ENCODE measurements at regions not wholly inside any gene's neighbourhood (a gene's known extent, or its start where the extent isn't known, plus 50 kb on each side); places are given as distances from the start of the nearest gene placed in this dataset.

- Histone ChIP-seq H2BK20ac (ENCODE audit: low read depth, low read length) (no peak overlapping the region), H3K9me3 (ENCODE audit: control insufficient read depth, insufficient read depth, low read length) (no peaks in the 10 kb centered on the region), H3K4me3 (ENCODE audit: insufficient read depth, low read depth, low read length) (no peak overlapping the region), H2AK5ac (ENCODE audit: low read depth, low read length) (peak overlapping the region; percentile 33; the same call in 1 of the 2 replicates), H4K8ac (ENCODE audit: low read depth in 2 of 2, low read length in 2 of 2) (no peak overlapping the region), H3K27me3 (ENCODE audit: control insufficient read depth, insufficient read depth, low read length) (peaks cover 2% of the 10 kb centered on the region; the same call in 1 of the 2 replicates), H2BK5ac (ENCODE audit: low read depth, low read length, poor library complexity, severe bottlenecking) (no peak overlapping the region), H3K23ac (ENCODE audit: low read depth, low read length) (no peak overlapping the region), H2AK9ac (replicated peaks; ENCODE audit: low read depth, low read length, poor library complexity) (no peak overlapping the region), H3K14ac (replicated peaks; ENCODE audit: low read depth, low read length) (no peak overlapping the region), H4K91ac (ENCODE audit: insufficient read depth, low read depth, low read length) (no peak overlapping the region), H3K4ac (ENCODE audit: low read depth, low read length) (peak overlapping the region; percentile 9; the same call in 1 of the 2 replicates), H3K27ac (ENCODE audit: insufficient read depth, low read length) (no peak overlapping the region), H2BK120ac (ENCODE audit: low read depth, low read length) (no peak overlapping the region), H2AFZ (replicated peaks; ENCODE audit: low read length, poor library complexity) (no peak overlapping the region), H3K18ac (ENCODE audit: low read depth, low read length) (no peak overlapping the region), H4K20me1 (ENCODE audit: insufficient read depth, low read length) (no peaks in the 10 kb centered on the region), H4K5ac (ENCODE audit: low read depth, low read length) (no peak overlapping the region), H3K4me1 (ENCODE audit: control insufficient read depth, insufficient read depth, low read length) (peaks cover 3% of the 10 kb centered on the region; the same call in 1 of the 2 replicates), H3K36me3 (ENCODE audit: control insufficient read depth, insufficient read depth, low read length) (no peaks in the 10 kb centered on the region), H3K56ac (ENCODE audit: extremely low read depth, insufficient read depth, low read length) (no peak overlapping the region), H3K79me1 (ENCODE audit: low read depth in 1 of 2, low read length in 2 of 2) (no peaks in the 10 kb centered on the region), H3K4me2 (ENCODE audit: low read depth, low read length) (no peak overlapping the region), H3K9me1 (ENCODE audit: insufficient read depth, low read length) (peaks cover 12% of the 10 kb centered on the region; the same call in 1 of the 2 replicates), H3K9ac (ENCODE audit: low read depth, low read length) (no peak overlapping the region), H2BK15ac (ENCODE audit: low read depth, low read length) (no peak overlapping the region)
- ChIA-PET CTCF (no interaction called here), POLR2A (ENCODE audit: unreplicated experiment) (no interaction called here)
- TF ChIP-seq USF2 (IDR thresholded peaks at IDR 0.05; ENCODE audit: low read depth, low read length) (no peak), MAFK (IDR thresholded peaks at IDR 0.05; ENCODE audit: low read depth, low read length) (no peak), BHLHE40 (IDR thresholded peaks at IDR 0.05; ENCODE audit: low read depth, low read length) (no peak), FOS (IDR thresholded peaks at IDR 0.05; ENCODE audit: low read depth, low read length) (no peak), POLR2A (IDR thresholded peaks at IDR 0.05; ENCODE audit: low read depth, low read length) (no peak), MAZ (IDR thresholded peaks at IDR 0.05; ENCODE audit: borderline replicate concordance, low read depth, low read length) (no peak)
- in situ Hi-C loops (cut with MboI; ENCODE audit: low sequenced_read_pairs) (no loop called here), dilution Hi-C loops (cut with HindIII; ENCODE audit: low sequenced_read_pairs, unreplicated experiment) (no loop called here), intact Hi-C loops (cut with micrococcal nuclease) (no loop called here)
- BruUV-seq (replicated peaks): no TSS peak
- DNase-seq: no peak
- WGBS, 2 experiments (ENCODE audit: extremely low coverage in 2 of 2, insufficient read length in 1 of 2): 94% methylated on average over 10 of the region's 11 CpGs; no CpG with 5 or more reads in 1 of the 2 experiments
- no peak for ATAC-seq (ENCODE audit: low read depth)
These were observed 130.1 kb downstream of the PSMG1 start for GRCh38 chr21:39053126-39053525.
